IPS-NIHi11 (cell line): ENCODE measurements at regions not wholly inside any gene's neighbourhood (a gene's known extent, or its start where the extent isn't known, plus 50 kb on each side); places are given as distances from the start of the nearest gene placed in this dataset.
"Not testable (repeated sequence)": the region's sequence is repeated elsewhere in the genome, so short reads cannot be mapped to it uniquely, and the experiment has no call there.

Source experiments
- DNase-seq: peaks from one replicate; pipeline ENCODE4 v3.0.0; 2012; ENCODE audit warnings: mixed read lengths, low spot score

- DNase-seq: peak; percentile 54
Observed at GRCh38 chr20:17873410-17874270, 95.0 kb downstream of the SNX5 start.

GRCh38 chr20:17872959-17873358 lies 95.6 kb downstream of the SNX5 start:
- DNase-seq: no peak

- no peak for DNase-seq
Observed at GRCh38 chr20:17872434-17872833, 96.2 kb downstream of the SNX5 start.

GRCh38 chr20:17871886-17872285 lies 96.7 kb downstream of the SNX5 start:
- DNase-seq: no peak

- DNase-seq: peak; percentile 52
Observed at GRCh38 chr20:17871181-17871580, 97.4 kb downstream of the SNX5 start.

- no peak for DNase-seq
Observed at GRCh38 chr20:17870086-17870740, 98.4 kb downstream of the SNX5 start.

- no peak for DNase-seq
Observed at GRCh38 chr20:17869295-17869994, 99.1 kb downstream of the SNX5 start.

- DNase-seq: no peak
Observed at GRCh38 chr20:17868700-17869231, 99.8 kb downstream of the SNX5 start.

GRCh38 chr20:17868151-17868550 lies 100.4 kb downstream of the SNX5 start:
- DNase-seq: no peak

GRCh38 chr20:17867131-17867925 lies 101.3 kb downstream of the SNX5 start:
- no peak for DNase-seq

- no peak for DNase-seq
Observed at GRCh38 chr20:17866234-17867001, 102.2 kb downstream of the SNX5 start.

- no peak for DNase-seq
Observed at GRCh38 chr20:17863577-17864292, 104.9 kb downstream of the SNX5 start.

- DNase-seq: no peak
Observed at GRCh38 chr20:17863209-17863576, 105.4 kb downstream of the SNX5 start.

- no peak for DNase-seq
Observed at GRCh38 chr20:17862171-17862570, 106.4 kb downstream of the SNX5 start.

GRCh38 chr20:17861620-17862019 lies 107.0 kb downstream of the SNX5 start:
- DNase-seq: not testable (repeated sequence)

GRCh38 chr20:17860301-17861197 lies 108.0 kb downstream of the SNX5 start:
- DNase-seq: no peak

- DNase-seq: no peak
Observed at GRCh38 chr20:17859616-17860232, 108.9 kb downstream of the SNX5 start.

GRCh38 chr20:17859002-17859615 lies 109.5 kb downstream of the SNX5 start:
- DNase-seq: no peak
